G401.6 (cell line): ENCODE measurements at regions not wholly inside any gene's neighbourhood (a gene's known extent, or its start where the extent isn't known, plus 50 kb on each side); places are given as distances from the start of the nearest gene placed in this dataset.

Experiments used
- FAIRE-seq: peaks from 2 replicates; lab custom pipeline; 2012; peaks lifted over from hg19 to GRCh38; lab: Jason Lieb, UNC

- FAIRE-seq = no peak
Measured at GRCh38 chr11:8323161-8323935, 59.7 kb upstream of the LMO1 start.

GRCh38 chr11:8321876-8322275 lies 58.2 kb upstream of the LMO1 start:
- FAIRE-seq = no peak

GRCh38 chr11:8320076-8320475 lies 56.4 kb upstream of the LMO1 start:
- FAIRE-seq = no peak

- no peak for FAIRE-seq
Measured at GRCh38 chr11:8318536-8318935, 54.9 kb upstream of the LMO1 start.

- FAIRE-seq = no peak
Measured at GRCh38 chr11:8317159-8317558, 53.5 kb upstream of the LMO1 start.

- FAIRE-seq = no peak
Measured at GRCh38 chr11:8315954-8316353, 52.3 kb upstream of the LMO1 start.

GRCh38 chr11:8315463-8315862 lies 51.8 kb upstream of the LMO1 start:
- FAIRE-seq = no peak

- no peak for FAIRE-seq
Measured at GRCh38 chr11:8314916-8315315, 51.2 kb upstream of the LMO1 start.

GRCh38 chr11:8313504-8314090 lies 49.9 kb upstream of the LMO1 start:
- no peak for FAIRE-seq
